HG03045 (cell line): ENCODE measurements at regions not wholly inside any gene's neighbourhood (a gene's known extent, or its start where the extent isn't known, plus 50 kb on each side); places are given as distances from the start of the nearest gene placed in this dataset.

Experiments used
- ATAC-seq: cut with Tn5 transposase; IDR thresholded peaks from one replicate; pipeline ENCODE4 v1.9.1; 2021; ENCODE audit warnings: mild to moderate bottlenecking, moderate library complexity; ENCODE audit not compliant: unreplicated experiment

GRCh38 chr10:112006831-112007230 is 176.7 kb downstream of the GPAM start:
- ATAC-seq = no peak

DNA sequence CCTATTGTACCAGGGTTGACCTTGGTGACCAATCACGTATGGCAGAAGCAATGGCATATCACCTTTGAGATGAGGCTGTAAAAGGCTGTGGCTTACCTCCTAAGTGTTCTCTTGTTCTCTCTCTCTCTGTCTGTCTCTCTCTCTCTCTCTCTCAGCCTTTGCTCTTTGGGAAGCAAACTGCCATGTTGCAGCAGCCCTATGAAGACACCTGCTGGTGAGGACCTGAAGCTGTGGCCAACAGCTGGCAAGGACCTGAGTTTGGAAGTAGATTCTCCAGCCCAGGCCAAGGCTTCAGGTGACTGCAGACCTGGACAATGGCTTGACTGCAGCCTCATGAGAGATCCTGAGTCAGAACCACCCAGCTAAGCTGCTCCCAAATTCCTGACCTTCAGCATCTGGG is 161.4 kb downstream of the GPAM start:
- no peak for ATAC-seq

DNA sequence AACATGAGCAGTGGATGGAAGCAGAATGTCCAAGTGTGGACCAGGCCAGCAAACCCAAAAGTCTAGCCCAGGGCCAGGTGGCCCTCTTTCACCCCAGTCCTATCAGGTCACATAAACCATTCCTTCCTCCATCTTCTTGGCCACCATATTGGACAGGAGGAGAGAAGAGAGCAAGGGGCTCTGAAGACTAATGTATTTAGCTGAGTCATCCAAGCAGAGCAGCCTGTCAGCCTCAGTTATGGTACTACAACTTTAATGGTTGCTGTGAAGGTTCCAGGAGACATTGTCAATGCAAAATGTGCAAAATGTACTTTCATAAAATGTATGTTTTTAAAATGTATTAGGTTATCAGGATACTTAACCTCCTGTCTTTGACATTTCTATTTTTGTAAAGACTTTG is 159.5 kb downstream of the GPAM start:
- no peak for ATAC-seq

DNA sequence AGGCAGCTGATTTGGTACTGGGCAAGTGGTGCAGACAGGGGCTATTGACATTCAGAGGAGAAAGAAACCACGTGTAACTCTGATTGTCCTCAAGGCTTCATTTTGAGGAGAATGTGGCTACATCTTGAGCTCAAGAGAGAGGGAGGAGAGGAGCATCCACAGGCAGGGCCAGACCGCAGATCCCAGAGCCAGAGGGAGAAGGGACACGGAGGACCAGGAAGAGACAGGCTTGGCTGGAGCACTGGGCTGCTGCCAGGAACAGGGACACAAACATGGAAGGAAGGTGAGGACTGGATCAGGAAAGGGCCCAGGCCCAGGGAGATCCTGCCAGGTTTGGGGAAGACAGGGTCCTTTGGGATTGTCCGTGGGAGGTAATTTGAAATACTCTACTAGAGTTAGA is 158.3 kb downstream of the GPAM start:
- no peak for ATAC-seq

DNA sequence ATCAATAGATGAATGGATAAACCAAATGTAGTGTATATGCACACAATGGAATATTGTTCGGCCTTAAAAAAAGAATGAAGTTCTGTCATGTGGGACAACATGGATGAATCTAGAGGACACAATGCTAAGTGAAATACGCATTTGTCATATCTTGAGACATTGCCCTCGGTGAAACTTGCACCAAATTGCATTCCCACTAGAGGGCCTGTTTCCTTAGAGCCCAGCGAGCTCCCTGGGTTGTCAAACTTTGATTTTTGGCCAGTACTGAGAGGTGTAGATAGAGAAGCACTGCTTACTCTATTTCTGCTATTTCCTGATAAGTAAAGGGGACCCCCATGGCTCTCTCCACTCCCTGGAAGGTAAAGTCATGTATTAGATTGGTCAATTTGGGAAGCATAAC is 157.1 kb downstream of the GPAM start:
- ATAC-seq = no peak

- no peak for ATAC-seq
These were observed 155.8 kb downstream of the GPAM start for GRCh38 chr10:112027731-112028280.

DNA sequence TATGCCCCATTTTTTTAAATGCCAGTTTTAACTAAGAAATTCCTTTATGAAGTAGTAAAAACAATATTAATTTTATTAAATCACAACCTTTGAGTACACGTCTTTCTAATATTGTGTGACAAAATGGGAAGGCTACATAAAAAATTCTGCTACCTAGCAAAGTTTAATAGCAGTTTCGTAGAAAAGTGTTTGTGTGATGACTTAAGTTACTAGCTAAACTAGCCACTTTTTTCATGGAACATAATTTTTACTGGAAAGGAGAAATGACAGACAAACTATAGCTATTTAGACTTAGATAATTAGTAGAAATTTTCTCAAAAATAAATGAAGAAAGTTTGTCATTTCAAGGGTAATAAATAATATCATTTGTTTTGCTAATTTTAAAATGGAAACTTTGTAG is 153.1 kb downstream of the GPAM start:
- ATAC-seq = no peak

DNA sequence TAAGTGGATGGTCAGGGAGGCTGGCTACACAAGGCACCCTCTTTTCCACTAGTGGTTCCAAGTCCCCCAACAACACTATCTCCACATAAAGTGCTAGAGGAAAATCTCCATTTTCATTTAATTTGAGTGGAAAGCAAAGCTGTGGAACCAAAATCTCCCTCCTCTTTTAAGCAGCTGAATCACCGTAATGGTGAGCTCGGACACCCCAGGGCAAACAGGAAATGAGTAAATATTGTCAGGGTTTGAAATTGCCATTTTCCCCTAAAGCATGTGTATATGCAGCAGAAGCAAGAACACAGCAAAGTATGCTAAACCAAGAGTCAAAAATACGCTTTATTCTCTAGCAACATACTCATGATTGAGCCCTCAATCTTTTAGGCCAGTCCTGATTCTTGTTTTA is 143.7 kb downstream of the GPAM start:
- no peak for ATAC-seq

GRCh38 chr10:112040696-112041095 is 142.9 kb downstream of the GPAM start:
- no peak for ATAC-seq

GRCh38 chr10:112045938-112046337 is 137.6 kb downstream of the GPAM start:
- no peak for ATAC-seq

DNA sequence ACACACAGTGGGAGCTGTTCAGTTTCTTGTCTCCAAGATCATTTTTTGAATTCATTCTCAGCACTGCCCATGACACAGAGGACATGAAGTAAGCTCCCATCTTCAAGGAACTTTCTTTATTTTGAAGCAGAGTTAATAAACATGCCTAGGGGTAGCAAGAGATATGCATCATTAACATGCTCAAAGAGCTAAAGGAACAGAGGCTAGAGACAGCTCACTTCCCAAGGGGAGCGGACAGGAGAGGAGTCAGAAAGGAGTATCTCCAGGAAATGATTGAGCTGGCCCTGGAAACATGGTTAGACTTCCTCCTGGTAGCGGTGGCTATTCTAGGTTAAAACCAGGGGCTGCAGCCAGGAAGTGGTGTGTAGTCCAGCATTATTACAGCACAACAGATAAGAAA is 135.9 kb downstream of the GPAM start:
- no peak for ATAC-seq

- no peak for ATAC-seq
These were observed 131.4 kb downstream of the GPAM start for GRCh38 chr10:112052166-112052565.

- ATAC-seq = no peak
These were observed 129.7 kb downstream of the GPAM start for GRCh38 chr10:112053895-112054294.

DNA sequence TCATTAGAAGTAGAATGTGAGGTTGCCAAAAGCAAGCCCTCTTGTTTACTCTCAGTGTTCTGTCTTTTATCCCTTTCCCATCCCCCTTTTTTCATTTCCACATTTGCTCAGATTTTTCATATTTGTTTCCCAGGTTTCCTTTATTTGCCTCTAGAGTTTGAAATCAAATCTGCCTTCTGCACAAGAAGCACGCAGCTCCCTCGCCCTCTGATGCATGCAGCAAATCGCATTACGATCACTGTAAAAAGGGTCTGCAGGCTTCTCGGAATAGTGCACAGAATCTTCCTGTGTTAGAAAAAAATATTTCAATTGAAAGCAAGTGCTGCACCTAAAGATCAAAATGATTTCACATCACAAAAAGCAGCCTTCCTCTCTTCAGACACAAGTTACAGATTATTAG is 129.0 kb downstream of the GPAM start:
- no peak for ATAC-seq

DNA sequence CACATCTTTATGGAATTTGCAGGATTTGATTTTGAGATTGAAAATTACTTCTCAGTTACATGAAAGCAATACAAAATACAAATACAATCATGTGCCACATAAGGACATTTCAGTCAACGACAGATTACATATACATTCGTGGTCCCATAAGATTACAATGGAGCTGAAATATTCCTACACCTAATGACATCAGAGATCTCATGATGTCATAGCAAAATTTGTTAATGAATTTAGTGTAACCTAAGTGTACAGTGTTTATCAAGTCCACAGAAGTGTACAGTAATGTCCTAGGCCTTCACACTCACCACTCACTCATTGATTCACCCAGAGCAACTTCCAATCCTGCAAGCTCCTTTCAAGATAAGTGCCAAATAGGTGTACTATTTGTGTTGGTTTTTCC is 126.5 kb downstream of the GPAM start:
- no peak for ATAC-seq

GRCh38 chr10:112059220-112059619 is 124.3 kb downstream of the GPAM start:
- ATAC-seq = no peak

GRCh38 chr10:112071596-112072133 is 111.9 kb downstream of the GPAM start:
- ATAC-seq = no peak

GRCh38 chr10:112078003-112078402 is 105.6 kb downstream of the GPAM start:
- no peak for ATAC-seq

GRCh38 chr10:112080231-112080630 is 103.3 kb downstream of the GPAM start:
- no peak for ATAC-seq

- ATAC-seq = no peak
These were observed 101.4 kb downstream of the GPAM start for GRCh38 chr10:112082120-112082519.

GRCh38 chr10:112083472-112083871 is 100.1 kb downstream of the GPAM start:
- ATAC-seq = no peak

GRCh38 chr10:112087953-112088456 is 95.6 kb downstream of the GPAM start:
- ATAC-seq = no peak

- ATAC-seq = no peak
These were observed 91.9 kb downstream of the GPAM start for GRCh38 chr10:112091703-112092102.
